AG04450 (cell line): ENCODE measurements at regions not wholly inside any gene's neighbourhood (a gene's known extent, or its start where the extent isn't known, plus 50 kb on each side); places are given as distances from the start of the nearest gene placed in this dataset.

ENCODE experiments used
- CTCF ChIA-PET: fragments of 300-600, 350-600 bp; formaldehyde crosslinking; extraction: SDS; loops from one replicate; lab custom pipeline; 2022; ENCODE audit warnings: antibody characterized with exemption, inconsistent platforms; lab: Charles Lee
- POLR2A ChIA-PET: fragments of 350-600 bp; formaldehyde crosslinking; extraction: SDS; loops from one replicate; lab custom pipeline; 2021; ENCODE audit warnings: antibody characterized with exemption, inconsistent platforms; lab: Yijun Ruan, JAX
- DNase-seq: peaks from one replicate; pipeline ENCODE4 v3.0.0-alpha.2; 2011; ENCODE audit warnings: low read depth, low spot score
- H3K27ac ChIP-seq: one replicate; pipeline ENCODE4 v1.5.1; 2012; ENCODE audit warnings: low read depth, low read length, control low read depth
- H3K27me3 ChIP-seq: one replicate; pipeline ENCODE4 v1.6.0; 2012; ENCODE audit warnings: low read length; ENCODE audit not compliant: control insufficient read depth, insufficient read depth
- H3K4me3 ChIP-seq: 2 replicates; pipeline ENCODE4 v1.5.1; 2011; ENCODE audit warnings: mild to moderate bottlenecking, low read depth, low read length, control low read depth
- H3K9me3 ChIP-seq: 2 replicates; pipeline ENCODE4 v1.5.1; 2012; ENCODE audit warnings: low read length; ENCODE audit not compliant: control insufficient read depth, insufficient read depth
- TF ChIP-seq, protein P1 (sequence below): IDR thresholded peaks from 2 replicates; pipeline ENCODE4 v1.5.1; 2011; ENCODE audit warnings: low read depth, low read length, control low read depth, inconsistent platforms

DNA sequence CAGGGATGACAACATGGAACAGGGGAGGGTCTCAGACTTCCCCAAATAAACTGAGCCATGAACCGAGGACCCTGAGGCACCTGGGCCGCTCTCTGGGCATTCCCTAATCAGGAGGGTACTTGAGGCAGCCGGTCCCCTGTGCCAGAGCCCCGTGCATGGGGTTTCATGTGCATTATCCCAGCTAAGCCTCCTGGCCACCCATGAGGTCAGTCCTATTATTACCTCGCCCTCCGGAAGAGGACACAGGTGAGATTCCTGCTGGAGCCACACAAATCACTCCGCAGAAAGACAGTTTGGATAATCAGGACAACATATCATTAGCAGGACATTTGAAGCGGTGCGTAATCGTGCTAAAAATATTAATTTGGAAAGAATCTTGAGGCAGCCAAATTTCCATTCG, 274.0 kb downstream of the PARN start:
- CTCF ChIA-PET, result no interaction called here
- H3K27ac ChIP-seq, result no peak overlapping the region
- POLR2A ChIA-PET, result no interaction called here
- H3K27me3 ChIP-seq, result peaks cover 13% of the 10 kb centered on the region
- H3K4me3 ChIP-seq, result no peak overlapping the region
- no peak for DNase-seq
- H3K9me3 ChIP-seq, result no peaks in the 10 kb centered on the region
- TF ChIP-seq, protein P1, sequence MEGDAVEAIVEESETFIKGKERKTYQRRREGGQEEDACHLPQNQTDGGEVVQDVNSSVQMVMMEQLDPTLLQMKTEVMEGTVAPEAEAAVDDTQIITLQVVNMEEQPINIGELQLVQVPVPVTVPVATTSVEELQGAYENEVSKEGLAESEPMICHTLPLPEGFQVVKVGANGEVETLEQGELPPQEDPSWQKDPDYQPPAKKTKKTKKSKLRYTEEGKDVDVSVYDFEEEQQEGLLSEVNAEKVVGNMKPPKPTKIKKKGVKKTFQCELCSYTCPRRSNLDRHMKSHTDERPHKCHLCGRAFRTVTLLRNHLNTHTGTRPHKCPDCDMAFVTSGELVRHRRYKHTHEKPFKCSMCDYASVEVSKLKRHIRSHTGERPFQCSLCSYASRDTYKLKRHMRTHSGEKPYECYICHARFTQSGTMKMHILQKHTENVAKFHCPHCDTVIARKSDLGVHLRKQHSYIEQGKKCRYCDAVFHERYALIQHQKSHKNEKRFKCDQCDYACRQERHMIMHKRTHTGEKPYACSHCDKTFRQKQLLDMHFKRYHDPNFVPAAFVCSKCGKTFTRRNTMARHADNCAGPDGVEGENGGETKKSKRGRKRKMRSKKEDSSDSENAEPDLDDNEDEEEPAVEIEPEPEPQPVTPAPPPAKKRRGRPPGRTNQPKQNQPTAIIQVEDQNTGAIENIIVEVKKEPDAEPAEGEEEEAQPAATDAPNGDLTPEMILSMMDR, result no peak

GRCh38 chr16:14354561-14355351, 275.3 kb downstream of the PARN start:
- ChIA-PET POLR2A (interaction anchor here (1.0 kb wide), 1 partner anchor 44 kb away, joined by 3 read pairs; no protein-coding TSS in a partner anchor), CTCF (no interaction called here)
- no peak overlapping the region for H3K27ac ChIP-seq
- DNase-seq, result no peak
- H3K9me3 ChIP-seq, result no peaks in the 10 kb centered on the region
- H3K27me3 ChIP-seq, result peaks cover 13% of the 10 kb centered on the region
- no peak overlapping the region for H3K4me3 ChIP-seq
- TF ChIP-seq, protein P1, result no peak

- TF ChIP-seq, protein P1, result no peak
- Histone ChIP-seq H3K9me3 (no peaks in the 10 kb centered on the region), H3K4me3 (no peak overlapping the region), H3K27ac (no peak overlapping the region), H3K27me3 (peaks cover 7% of the 10 kb centered on the region)
- ChIA-PET POLR2A (no interaction called here), CTCF (interaction anchor here (0.7 kb wide), 1 partner anchor 1236 kb away, joined by 3 read pairs; no protein-coding TSS in a partner anchor)
- no peak for DNase-seq
Measured at GRCh38 chr16:14353340-14353739, 276.7 kb downstream of the PARN start.

DNA sequence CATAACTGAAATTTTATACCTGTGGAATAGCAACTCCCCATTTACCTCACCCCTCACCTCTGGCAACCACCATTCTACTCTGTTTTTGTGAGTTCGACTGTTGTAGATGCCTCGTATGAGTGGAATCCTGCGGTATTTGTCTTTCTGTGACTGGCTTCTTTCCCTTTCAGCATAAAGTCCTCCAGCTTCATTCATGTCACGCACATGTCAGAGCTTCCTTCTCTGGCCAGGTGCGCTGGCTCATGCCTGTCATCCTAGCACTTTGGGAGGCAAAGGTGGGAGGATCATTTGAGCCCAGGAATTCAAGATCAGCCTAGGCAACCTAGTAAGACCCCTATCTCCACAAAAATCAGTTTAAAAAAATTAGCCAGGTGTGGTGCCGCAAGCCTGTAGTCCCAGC, 278.4 kb downstream of the PARN start:
- DNase-seq, result no peak
- H3K4me3 ChIP-seq, result no peak overlapping the region
- POLR2A ChIA-PET, result no interaction called here
- H3K9me3 ChIP-seq, result peaks cover under 1% of the 10 kb centered on the region
- H3K27ac ChIP-seq, result no peak overlapping the region
- CTCF ChIA-PET, result no interaction called here
- TF ChIP-seq, protein P1, result no peak
- H3K27me3 ChIP-seq, result no peaks in the 10 kb centered on the region

- TF ChIP-seq, protein P1, result no peak
- Histone ChIP-seq H3K27ac (no peak overlapping the region), H3K27me3 (no peaks in the 10 kb centered on the region), H3K9me3 (peaks cover 10% of the 10 kb centered on the region), H3K4me3 (no peak overlapping the region)
- ChIA-PET CTCF (no interaction called here), POLR2A (no interaction called here)
- DNase-seq, result no peak
Measured at GRCh38 chr16:14350626-14351025, 279.4 kb downstream of the PARN start.
